Adipocyte (in vitro differentiated cells): ENCODE measurements at regions not wholly inside any gene's neighbourhood (a gene's known extent, or its start where the extent isn't known, plus 50 kb on each side); places are given as distances from the start of the nearest gene placed in this dataset.
A peak's percentile ranks its signal among the peaks of the same experiment; 100 is the strongest.

ENCODE experiments used
- DNase-seq: peaks from one replicate; pipeline ENCODE4 v3.0.0-alpha.2; 2015; ENCODE audit warnings: low read depth
- H3K27me3 ChIP-seq: replicated peaks from 2 replicates; pipeline ENCODE4 v1.7.0; 2013; ENCODE audit warnings: mild to moderate bottlenecking, low read length, moderate library complexity; ENCODE audit not compliant: control insufficient read depth, insufficient read depth
- H3K36me3 ChIP-seq: 2 replicates; pipeline ENCODE4 v1.7.0; 2013; ENCODE audit warnings: low read length, mild to moderate bottlenecking, moderate library complexity; ENCODE audit not compliant: control insufficient read depth, insufficient read depth, severe bottlenecking
- H3K4me1 ChIP-seq: 2 replicates; pipeline ENCODE4 v1.7.0; 2013; ENCODE audit warnings: mild to moderate bottlenecking, low read length, moderate library complexity; ENCODE audit not compliant: control insufficient read depth, insufficient read depth
- H3K4me3 ChIP-seq: 2 replicates; pipeline ENCODE4 v1.7.0; 2013; ENCODE audit warnings: mild to moderate bottlenecking, low read length, moderate library complexity
- H3K9ac ChIP-seq: 2 replicates; pipeline ENCODE4 v1.7.0; 2013; ENCODE audit warnings: mild to moderate bottlenecking, low read length, moderate library complexity
- H3K9me3 ChIP-seq: 2 replicates; pipeline ENCODE4 v1.7.0; 2013; ENCODE audit warnings: mild to moderate bottlenecking, low read length, moderate library complexity; ENCODE audit not compliant: control insufficient read depth

GRCh38 chr4:189773909-189774308 lies 166.8 kb upstream of the FRG1 start:
- Histone ChIP-seq H3K4me3 (no peak overlapping the region), H3K9ac (no peak overlapping the region), H3K27me3 (no peaks in the 10 kb centered on the region), H3K4me1 (no peaks in the 10 kb centered on the region), H3K9me3 (no peaks in the 10 kb centered on the region), H3K36me3 (no peaks in the 10 kb centered on the region)
- DNase-seq, result peak; percentile 5

GRCh38 chr4:189779281-189779980 lies 161.2 kb upstream of the FRG1 start:
- Histone ChIP-seq H3K4me1 (no peaks in the 10 kb centered on the region), H3K27me3 (no peaks in the 10 kb centered on the region), H3K36me3 (no peaks in the 10 kb centered on the region), H3K4me3 (no peak overlapping the region), H3K9me3 (peaks cover 13% of the 10 kb centered on the region), H3K9ac (no peak overlapping the region)
- DNase-seq, result no peak

- Histone ChIP-seq H3K9me3 (peaks cover 13% of the 10 kb centered on the region), H3K9ac (no peak overlapping the region), H3K27me3 (no peaks in the 10 kb centered on the region), H3K4me1 (no peaks in the 10 kb centered on the region), H3K4me3 (no peak overlapping the region), H3K36me3 (no peaks in the 10 kb centered on the region)
- no peak for DNase-seq
Measured at GRCh38 chr4:189780391-189780790, 160.3 kb upstream of the FRG1 start.

- H3K9me3 ChIP-seq, result peaks cover 13% of the 10 kb centered on the region
- no peaks in the 10 kb centered on the region for H3K36me3 ChIP-seq
- no peak overlapping the region for H3K9ac ChIP-seq
- H3K27me3 ChIP-seq, result no peaks in the 10 kb centered on the region
- no peak overlapping the region for H3K4me3 ChIP-seq
- DNase-seq, result no peak
- H3K4me1 ChIP-seq, result peaks cover 14% of the 10 kb centered on the region
Measured at GRCh38 chr4:189784651-189785050, 156.0 kb upstream of the FRG1 start.

- Histone ChIP-seq H3K36me3 (no peaks in the 10 kb centered on the region), H3K27me3 (no peaks in the 10 kb centered on the region), H3K4me3 (no peak overlapping the region), H3K4me1 (peaks cover 14% of the 10 kb centered on the region), H3K9me3 (peaks cover 13% of the 10 kb centered on the region), H3K9ac (no peak overlapping the region)
- DNase-seq, result no peak
Measured at GRCh38 chr4:189785257-189785656, 155.4 kb upstream of the FRG1 start.

GRCh38 chr4:189786447-189786846 lies 154.2 kb upstream of the FRG1 start:
- Histone ChIP-seq H3K4me3 (no peak overlapping the region), H3K27me3 (no peaks in the 10 kb centered on the region), H3K36me3 (no peaks in the 10 kb centered on the region), H3K9me3 (peaks cover 11% of the 10 kb centered on the region), H3K4me1 (peaks cover 14% of the 10 kb centered on the region), H3K9ac (no peak overlapping the region)
- no peak for DNase-seq

- Histone ChIP-seq H3K36me3 (no peaks in the 10 kb centered on the region), H3K27me3 (no peaks in the 10 kb centered on the region), H3K4me1 (peaks cover 14% of the 10 kb centered on the region), H3K9ac (no peak overlapping the region), H3K9me3 (peaks cover 3% of the 10 kb centered on the region), H3K4me3 (peak overlapping the region; percentile 57)
- no peak for DNase-seq
Measured at GRCh38 chr4:189787216-189788031, 153.2 kb upstream of the FRG1 start.

- DNase-seq, result peak; percentile 77
Measured at GRCh38 chr4:189792924-189793618, 147.6 kb upstream of the FRG1 start.

GRCh38 chr4:189800545-189801088 lies 140.1 kb upstream of the FRG1 start:
- Histone ChIP-seq H3K9ac (no peak overlapping the region), H3K4me1 (no peaks in the 10 kb centered on the region), H3K9me3 (no peaks in the 10 kb centered on the region), H3K36me3 (no peaks in the 10 kb centered on the region), H3K4me3 (no peak overlapping the region), H3K27me3 (no peaks in the 10 kb centered on the region)
- DNase-seq, result no peak

More at GRCh38 chr4:189792924-189793618, 147.6 kb upstream of the FRG1 start:
- Histone ChIP-seq H3K9ac (no peak overlapping the region), H3K27me3 (peaks cover 3% of the 10 kb centered on the region), H3K4me3 (peak overlapping the region; percentile 34), H3K4me1 (no peaks in the 10 kb centered on the region), H3K36me3 (no peaks in the 10 kb centered on the region), H3K9me3 (no peaks in the 10 kb centered on the region)

- Histone ChIP-seq H3K4me3 (no peak overlapping the region), H3K9me3 (peaks cover 3% of the 10 kb centered on the region), H3K9ac (no peak overlapping the region), H3K27me3 (no peaks in the 10 kb centered on the region), H3K36me3 (no peaks in the 10 kb centered on the region), H3K4me1 (no peaks in the 10 kb centered on the region)
- DNase-seq, result no peak
Measured at GRCh38 chr4:189802884-189803283, 137.8 kb upstream of the FRG1 start.

- no peaks in the 10 kb centered on the region for H3K36me3 ChIP-seq
- H3K27me3 ChIP-seq, result no peaks in the 10 kb centered on the region
- peaks cover 11% of the 10 kb centered on the region for H3K9me3 ChIP-seq
- no peak for DNase-seq
- H3K9ac ChIP-seq, result no peak overlapping the region
- no peak overlapping the region for H3K4me3 ChIP-seq
- no peaks in the 10 kb centered on the region for H3K4me1 ChIP-seq
Measured at GRCh38 chr4:189804894-189805293, 135.8 kb upstream of the FRG1 start.
